Gastroesophageal sphincter (tissue), 3 donors: ENCODE measurements at regions not wholly inside any gene's neighbourhood (a gene's known extent, or its start where the extent isn't known, plus 50 kb on each side); places are given as distances from the start of the nearest gene placed in this dataset.

Experiments
- EP300 ChIP-seq: sonication (generic); formaldehyde crosslinking; IDR thresholded peaks from one replicate; pipeline ENCODE4 v1.6.1; 2017; ENCODE audit warnings: antibody characterized with exemption, mild to moderate bottlenecking
- TF ChIP-seq, protein P1 (sequence below), 4 experiments: fragments of 200-600 bp in 2 of 4; fragments of 450-650 bp in 2 of 4; sonication (generic) in 1 of 4; IDR thresholded peaks; one replicate each; pipeline ENCODE4 v1.5.1; 2017 to 2019; ENCODE audit warnings: antibody characterized with exemption in 4 of 4, mild to moderate bottlenecking in 2 of 4, moderate library complexity in 2 of 4

DNA sequence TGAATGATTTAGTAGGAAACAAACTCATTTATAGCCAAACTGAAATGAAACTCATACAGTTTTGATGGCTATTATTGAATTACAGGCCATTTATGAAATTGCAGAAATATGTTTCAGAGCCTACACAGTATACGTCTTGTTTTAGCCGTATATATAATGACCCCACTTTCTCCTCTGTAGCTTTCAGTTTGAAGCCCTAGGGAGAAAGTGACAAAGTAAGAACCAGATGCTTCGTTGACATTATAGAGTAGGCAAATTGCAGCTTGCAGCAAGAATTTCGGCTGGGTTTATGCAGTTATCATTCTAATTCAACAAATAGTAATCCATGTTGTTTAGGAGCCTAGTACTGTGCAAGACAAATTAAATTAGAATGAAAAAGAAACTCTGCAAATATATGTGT, 836.3 kb upstream of the ADGRL4 start:
- TF ChIP-seq, protein P1, sequence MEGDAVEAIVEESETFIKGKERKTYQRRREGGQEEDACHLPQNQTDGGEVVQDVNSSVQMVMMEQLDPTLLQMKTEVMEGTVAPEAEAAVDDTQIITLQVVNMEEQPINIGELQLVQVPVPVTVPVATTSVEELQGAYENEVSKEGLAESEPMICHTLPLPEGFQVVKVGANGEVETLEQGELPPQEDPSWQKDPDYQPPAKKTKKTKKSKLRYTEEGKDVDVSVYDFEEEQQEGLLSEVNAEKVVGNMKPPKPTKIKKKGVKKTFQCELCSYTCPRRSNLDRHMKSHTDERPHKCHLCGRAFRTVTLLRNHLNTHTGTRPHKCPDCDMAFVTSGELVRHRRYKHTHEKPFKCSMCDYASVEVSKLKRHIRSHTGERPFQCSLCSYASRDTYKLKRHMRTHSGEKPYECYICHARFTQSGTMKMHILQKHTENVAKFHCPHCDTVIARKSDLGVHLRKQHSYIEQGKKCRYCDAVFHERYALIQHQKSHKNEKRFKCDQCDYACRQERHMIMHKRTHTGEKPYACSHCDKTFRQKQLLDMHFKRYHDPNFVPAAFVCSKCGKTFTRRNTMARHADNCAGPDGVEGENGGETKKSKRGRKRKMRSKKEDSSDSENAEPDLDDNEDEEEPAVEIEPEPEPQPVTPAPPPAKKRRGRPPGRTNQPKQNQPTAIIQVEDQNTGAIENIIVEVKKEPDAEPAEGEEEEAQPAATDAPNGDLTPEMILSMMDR (IDR thresholded peaks at IDR 0.05): no peak
- no peak for TF ChIP-seq EP300
